GM03348 (cell line): ENCODE measurements at regions not wholly inside any gene's neighbourhood (a gene's known extent, or its start where the extent isn't known, plus 50 kb on each side); places are given as distances from the start of the nearest gene placed in this dataset.

Source experiments
- DNase-seq: peaks from one replicate; pipeline ENCODE4 v3.0.0; 2012; ENCODE audit warnings: low spot score

GRCh38 chr18:7482342-7482741 is 84.8 kb upstream of the PTPRM start:
- DNase-seq = no peak

GRCh38 chr18:7485616-7486015 is 81.5 kb upstream of the PTPRM start:
- no peak for DNase-seq

GRCh38 chr18:7488571-7488970 is 78.5 kb upstream of the PTPRM start:
- DNase-seq = no peak

GRCh38 chr18:7490104-7490503 is 77.0 kb upstream of the PTPRM start:
- DNase-seq = no peak

- DNase-seq = no peak
Observed at GRCh38 chr18:7492385-7492784, 74.7 kb upstream of the PTPRM start.

GRCh38 chr18:7497081-7497480 is 70.0 kb upstream of the PTPRM start:
- no peak for DNase-seq

- no peak for DNase-seq
Observed at GRCh38 chr18:7511106-7511505, 56.0 kb upstream of the PTPRM start.

- DNase-seq = peak; percentile 27
Observed at GRCh38 chr18:7512348-7512747, 54.8 kb upstream of the PTPRM start.

- no peak for DNase-seq
Observed at GRCh38 chr18:7512990-7513389, 54.1 kb upstream of the PTPRM start.

GRCh38 chr18:7514796-7515440 is 52.2 kb upstream of the PTPRM start:
- DNase-seq = no peak

GRCh38 chr18:7516266-7517117 is 50.6 kb upstream of the PTPRM start:
- DNase-seq = no peak
